Breast epithelium (tissue), 3 donors: ENCODE measurements at regions not wholly inside any gene's neighbourhood (a gene's known extent, or its start where the extent isn't known, plus 50 kb on each side); places are given as distances from the start of the nearest gene placed in this dataset.

ENCODE experiments used
- CTCF ChIP-seq, 3 donors: fragments of 450-650 bp; IDR thresholded peaks; one replicate each; pipeline ENCODE4 v1.5.1; 2016 to 2017; ENCODE audit warnings: antibody characterized with exemption in 3 of 3, mild to moderate bottlenecking in 3 of 3, moderate library complexity in 3 of 3
- POLR2AphosphoS5 ChIP-seq, 3 donors: sonication (generic); formaldehyde crosslinking; IDR thresholded peaks; one replicate each; pipeline ENCODE4 v1.6.1; 2017; ENCODE audit warnings: antibody characterized with exemption in 3 of 3

DNA sequence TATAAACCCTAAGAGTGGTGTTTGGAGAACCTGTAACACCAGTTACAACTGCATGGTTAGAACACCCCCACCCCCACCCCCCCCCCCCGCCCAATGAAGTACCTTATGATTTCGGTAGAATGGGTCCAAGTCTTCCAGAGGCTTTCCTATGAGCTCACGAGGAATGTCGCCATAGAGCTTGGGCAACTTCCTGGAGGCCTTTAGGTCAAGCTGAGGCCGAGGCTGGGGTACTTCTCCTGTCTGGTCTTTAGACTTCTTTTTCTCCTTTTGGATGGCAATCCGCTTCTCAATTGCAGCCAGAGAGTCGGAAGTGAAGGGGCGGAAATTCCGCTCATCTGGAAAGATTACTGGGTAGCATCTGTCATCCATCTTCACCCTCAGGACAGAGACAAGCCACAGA is 101.8 kb downstream of the SCN11A start:
- TF ChIP-seq CTCF (IDR thresholded peaks at IDR 0.05) (no peak), POLR2AphosphoS5 (IDR thresholded peaks at IDR 0.05) (no peak)
